HG03571 (cell line): ENCODE measurements at regions not wholly inside any gene's neighbourhood (a gene's known extent, or its start where the extent isn't known, plus 50 kb on each side); places are given as distances from the start of the nearest gene placed in this dataset.

ENCODE experiments used
- ATAC-seq: cut with Tn5 transposase; IDR thresholded peaks from one replicate; pipeline ENCODE4 v1.9.1; 2021; ENCODE audit not compliant: unreplicated experiment

DNA sequence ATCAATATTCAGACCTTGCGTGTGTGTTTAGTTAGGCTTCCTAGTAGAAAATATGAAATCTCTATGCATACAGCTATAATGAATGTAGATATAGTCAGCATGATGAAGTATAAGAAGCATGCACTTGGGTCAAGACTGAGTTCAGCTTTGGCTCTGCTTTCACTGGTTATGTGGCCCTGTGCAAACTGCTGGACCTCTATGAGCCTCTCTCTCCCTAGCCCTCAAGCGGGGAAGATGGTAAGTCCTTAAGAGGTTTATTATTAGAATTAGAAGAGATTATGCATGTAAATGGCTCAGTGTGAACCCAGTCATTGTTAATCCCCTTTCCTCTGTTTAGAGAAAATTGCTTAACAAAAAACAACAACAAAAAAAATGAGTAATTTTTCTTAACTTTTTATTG lies 178.8 kb upstream of the NXPH2 start:
- no peak for ATAC-seq

DNA sequence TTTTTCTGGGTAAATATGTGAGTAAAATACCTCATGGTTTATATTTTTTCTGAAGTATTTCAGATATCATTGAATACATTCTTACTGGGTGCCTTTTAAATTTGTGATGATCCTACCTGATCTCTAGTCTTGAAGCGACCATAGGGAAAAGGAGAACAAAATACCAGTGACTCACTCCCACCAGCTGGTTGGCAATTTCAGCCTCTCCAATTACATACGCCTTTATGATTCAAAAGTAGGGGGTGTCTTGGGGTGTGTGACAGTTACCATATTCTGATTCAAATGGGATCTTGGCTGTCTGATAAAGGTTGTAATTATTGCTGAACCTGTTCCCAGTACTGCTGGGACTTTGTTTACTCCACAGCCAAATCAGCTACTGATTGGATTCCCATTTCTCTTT lies 175.9 kb upstream of the NXPH2 start:
- no peak for ATAC-seq

DNA sequence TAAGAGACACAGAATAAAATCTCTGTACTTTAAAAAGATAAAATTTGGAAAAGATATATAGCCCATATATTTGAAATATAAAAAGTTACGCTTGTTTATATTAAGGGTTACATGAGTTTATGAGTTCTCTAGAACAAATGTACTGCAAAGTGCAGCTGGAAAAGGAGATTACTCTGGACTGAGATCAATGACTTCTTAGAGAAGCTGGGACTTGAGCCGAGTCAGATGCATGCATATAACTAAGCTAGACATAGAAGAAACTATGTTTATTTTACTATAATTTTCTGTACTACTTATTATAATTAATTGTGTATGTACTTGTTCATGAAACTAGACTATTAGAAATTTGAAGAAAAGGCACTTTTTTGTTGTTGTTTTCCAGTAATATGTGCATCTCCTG lies 170.3 kb upstream of the NXPH2 start:
- no peak for ATAC-seq

DNA sequence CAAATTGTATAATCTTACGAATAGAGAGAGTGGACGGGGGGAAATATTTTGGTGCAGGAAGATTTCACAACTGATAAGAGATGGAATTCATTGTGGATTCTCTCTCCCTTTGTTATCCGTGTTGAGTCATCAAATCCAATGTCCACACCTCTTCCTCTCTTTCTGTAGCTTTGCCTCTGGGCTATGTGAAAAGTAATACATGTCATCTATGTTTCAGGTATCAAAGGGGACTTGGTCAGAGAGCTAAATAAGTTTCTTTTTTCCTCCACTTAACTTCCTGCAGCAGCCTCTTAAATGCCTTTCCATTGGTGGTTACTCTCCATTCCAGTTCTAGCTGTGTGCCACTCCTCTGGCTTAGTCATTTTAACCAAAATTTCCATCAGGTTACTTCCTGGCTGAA lies 169.3 kb upstream of the NXPH2 start:
- ATAC-seq: no peak

DNA sequence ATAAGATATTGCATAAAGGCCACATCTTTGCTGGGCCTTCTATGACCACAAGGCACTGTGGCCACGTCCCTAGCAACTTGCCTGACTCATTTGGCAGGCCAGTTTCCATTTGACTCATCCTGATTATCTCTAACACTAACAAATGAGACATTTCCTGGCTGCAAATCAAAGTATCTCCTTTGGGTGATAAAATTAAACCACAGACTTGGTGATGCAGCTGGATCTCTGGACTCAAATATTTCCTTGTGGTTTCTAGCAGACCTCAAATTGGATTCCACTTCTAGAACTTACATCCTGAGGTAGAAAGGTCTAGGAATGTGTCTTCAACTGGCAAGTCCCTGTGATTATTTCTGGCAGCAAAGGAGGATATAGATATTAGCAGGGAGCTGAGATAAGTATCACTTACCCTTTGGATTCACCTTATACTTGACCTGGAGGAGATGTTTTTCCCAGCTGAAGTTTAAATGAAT lies 167.9 kb upstream of the NXPH2 start:
- ATAC-seq: no peak

DNA sequence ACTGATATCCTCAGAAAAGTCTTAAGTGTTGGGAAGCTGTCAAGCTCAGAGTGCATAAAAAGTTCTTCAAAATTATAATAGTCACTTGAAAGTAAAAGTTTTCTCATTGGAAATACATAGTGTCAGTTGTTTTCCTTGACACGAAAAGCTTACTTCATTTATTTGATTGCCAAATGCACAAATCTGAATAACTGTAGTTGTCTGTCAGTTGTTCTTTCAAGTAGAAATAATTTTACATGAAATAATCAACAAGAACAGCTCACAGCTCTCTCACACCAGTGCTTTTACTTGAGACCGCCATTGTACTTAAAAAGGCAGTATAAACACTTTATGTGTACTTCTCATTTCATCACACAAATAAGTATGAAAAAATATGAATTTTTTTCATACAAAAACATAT lies 163.3 kb upstream of the NXPH2 start:
- no peak for ATAC-seq

DNA sequence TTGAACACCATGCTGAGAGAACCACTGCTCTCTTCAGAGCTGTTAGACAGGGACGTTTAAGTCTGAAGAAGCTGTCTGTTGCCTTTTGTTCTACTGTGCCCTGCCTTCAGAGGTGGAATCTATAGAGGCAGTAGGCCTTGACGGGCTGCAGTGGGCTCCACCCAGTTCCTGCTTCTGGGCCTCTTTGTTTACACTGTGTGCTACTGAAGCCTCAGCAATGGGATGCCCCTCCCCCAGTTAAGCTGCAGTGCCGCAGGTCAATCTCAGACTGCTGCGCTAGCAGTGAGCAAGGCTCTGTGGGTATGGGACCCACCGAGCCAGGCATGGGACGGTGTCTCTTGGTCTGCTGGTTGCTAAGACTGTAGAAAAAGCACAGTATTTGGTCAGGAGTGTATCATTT lies 162.3 kb upstream of the NXPH2 start:
- no peak for ATAC-seq

DNA sequence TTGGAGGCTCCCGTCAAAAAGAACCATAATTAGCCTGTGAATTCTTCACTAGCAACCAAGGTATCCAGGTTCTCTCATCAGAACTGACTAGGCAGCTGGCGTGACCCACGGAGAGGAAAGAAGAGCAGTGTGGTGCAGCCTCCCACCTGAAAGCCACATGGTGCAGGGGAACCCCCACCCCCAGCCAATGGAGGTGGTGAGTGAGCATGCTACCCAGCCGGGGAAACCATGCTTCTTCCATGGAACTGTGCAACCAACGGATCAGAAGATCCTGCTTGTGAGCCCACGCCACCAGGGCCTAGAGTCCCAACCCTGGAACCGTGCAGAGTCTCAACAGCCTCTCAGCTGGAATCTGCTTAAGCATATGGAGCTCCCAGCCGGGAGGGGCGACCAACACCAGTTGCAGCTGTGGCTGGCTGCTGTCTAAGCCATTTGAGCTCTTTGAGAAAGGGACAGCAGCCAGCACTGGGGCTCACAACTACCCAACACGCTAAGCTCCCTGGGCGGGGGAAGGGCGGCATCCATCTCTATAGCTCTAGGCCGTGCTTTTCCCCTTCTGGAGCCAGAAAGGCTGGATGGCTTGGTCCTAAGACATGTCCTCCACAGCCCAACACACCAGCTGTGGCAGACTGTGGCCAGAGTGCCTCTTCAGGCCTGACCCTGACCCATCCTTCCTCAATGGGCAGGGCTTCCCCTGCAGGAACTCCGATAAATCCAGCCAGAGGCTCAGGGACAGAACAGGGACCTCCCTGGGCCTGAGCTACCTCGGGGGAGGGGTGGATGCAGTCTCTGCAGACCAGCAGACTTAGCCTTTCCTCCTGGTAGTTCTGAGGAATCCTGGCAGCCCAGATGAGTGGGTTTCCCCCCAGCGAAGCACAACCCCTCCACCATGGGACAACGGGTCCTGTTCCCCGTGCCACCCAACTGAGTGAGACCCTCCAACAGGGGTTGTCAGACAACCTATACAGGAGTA lies 151.4 kb upstream of the NXPH2 start:
- ATAC-seq: no peak

DNA sequence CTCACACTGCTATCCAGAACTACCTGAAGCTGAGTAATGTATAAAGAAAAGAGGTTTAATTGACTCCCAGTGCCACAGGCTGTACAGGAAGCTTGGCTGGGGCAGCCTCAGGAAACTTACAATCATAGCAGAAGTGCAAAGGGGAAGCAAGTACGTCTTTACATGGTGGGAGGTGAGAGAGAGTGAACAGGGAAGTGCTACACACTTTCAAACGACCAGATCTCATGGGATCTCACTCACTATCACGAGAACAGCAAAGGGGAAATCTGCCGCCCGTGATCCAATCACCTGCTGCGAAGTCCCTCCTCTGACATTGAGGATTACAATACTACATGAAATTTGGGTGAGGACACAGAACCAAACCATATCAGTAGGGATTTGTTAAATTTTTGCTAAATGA lies 150.4 kb upstream of the NXPH2 start:
- ATAC-seq: no peak

DNA sequence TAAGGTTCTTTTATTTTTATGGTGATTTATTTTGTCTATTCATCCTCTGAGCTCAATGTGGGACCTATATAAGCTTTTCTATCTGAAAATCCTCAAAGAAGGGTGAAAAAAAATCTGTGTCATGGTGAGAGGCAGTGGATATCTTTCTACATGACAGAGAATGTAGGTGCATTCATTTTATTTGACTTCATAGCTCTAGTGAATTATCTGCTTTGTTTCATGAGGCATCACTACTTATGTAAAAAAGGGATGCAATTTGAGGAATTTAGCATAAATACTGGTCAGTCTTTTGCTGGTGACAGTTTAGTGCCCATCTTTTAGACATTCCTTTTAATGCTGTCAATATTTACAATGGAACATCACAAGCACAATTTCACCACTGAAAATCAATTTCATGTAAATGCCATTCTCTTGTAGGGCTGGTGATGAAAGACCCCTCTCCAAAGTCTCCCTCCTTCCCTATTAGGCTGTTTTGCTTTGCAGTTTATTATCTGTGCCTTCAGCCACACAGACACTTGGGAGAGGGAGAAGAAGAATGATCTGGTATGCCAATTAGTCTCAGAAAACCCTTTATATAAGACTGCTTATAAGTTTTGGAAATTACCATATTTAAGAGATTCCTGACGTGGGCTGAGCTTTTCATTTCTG lies 148.3 kb upstream of the NXPH2 start:
- no peak for ATAC-seq

DNA sequence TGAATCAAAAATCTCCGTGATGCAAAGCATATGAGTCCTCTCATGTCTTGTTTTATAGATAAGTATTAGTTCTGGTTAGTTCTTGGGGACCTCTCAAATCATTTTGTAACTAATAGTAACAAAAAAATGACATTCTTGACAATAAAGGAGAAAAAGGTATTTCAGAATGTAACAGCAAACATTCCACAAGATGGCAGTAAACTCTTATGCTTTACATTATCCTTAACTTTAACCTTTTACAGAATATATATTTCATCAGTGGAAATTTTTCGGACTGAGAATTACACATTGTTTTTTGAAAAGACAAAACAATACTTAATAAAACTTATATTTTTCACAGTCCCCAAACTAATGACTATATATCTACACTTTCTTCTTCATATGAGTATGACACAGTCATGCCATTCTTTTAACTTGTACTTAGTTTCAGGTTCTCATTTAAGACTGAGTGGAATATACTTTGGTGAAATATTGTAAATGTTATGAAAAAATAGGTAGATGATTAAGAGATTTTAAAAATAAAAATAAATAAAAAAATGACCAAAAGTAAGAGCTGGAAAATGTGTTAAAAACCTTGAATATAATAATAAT lies 142.9 kb upstream of the NXPH2 start:
- ATAC-seq: no peak

DNA sequence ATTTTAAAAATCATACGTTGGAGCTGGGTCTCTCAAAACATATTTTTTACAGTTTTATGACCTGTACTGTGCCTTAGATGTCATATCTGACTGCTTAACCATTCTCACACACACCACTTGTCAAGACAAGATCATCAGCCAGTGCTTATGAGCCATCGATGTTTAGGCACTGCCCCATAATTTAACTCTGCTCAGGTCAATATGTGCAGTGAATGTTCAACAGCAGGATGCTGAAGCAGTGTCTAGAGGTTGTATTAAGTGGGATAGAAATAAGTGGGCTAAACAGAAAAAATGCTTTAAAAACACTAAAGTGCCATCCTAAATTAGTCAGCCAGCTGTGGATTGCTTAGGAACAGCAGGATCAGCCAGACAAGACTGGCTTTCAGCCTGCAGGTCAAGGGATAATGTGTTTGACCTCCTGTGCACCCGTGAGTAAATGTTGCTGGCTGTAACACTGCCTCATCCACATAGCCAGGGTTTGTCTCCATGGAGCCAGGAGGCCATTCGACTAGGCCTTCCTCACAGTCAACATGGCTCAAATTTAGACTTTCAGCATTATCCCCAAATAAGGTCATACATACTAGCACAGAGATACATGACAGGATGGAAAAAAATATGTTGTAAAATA lies 139.0 kb upstream of the NXPH2 start:
- no peak for ATAC-seq

DNA sequence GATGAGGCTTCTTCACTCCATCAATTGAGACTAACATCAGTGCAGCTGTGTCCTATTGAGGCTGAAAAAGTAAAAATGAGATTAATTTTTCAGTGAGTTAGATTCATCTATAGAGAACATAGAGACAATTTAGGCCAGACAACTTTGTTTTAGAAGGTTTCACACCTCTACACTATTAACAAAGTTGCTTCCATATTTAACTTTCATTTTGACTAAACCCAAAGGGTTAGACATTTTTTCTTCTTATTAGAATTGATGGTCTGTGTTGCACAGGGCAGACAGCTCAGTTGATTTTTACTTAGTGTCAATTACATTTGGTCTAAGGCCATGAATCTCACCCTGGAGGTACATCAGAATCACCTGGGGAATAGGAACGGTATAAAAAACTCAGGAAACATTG lies 130.2 kb upstream of the NXPH2 start:
- no peak for ATAC-seq

DNA sequence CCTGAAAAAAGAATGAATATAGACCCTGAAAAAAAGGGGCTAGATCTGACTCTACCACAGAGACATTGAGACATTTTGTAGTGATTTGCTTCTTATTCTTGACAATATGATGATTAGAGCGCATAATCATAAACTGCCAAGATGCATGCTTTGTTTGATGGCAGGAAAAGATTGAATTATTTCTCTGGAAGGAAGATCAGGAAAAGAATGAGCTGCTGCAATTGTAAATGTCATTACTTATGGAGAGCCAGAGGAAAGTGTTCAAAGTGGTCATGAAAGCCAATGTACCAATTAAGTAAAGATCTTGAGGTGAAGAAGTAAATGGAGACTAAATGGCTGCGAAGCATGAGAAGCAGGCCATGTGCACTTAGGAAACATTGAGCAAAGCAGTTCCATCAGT lies 126.4 kb upstream of the NXPH2 start:
- no peak for ATAC-seq

DNA sequence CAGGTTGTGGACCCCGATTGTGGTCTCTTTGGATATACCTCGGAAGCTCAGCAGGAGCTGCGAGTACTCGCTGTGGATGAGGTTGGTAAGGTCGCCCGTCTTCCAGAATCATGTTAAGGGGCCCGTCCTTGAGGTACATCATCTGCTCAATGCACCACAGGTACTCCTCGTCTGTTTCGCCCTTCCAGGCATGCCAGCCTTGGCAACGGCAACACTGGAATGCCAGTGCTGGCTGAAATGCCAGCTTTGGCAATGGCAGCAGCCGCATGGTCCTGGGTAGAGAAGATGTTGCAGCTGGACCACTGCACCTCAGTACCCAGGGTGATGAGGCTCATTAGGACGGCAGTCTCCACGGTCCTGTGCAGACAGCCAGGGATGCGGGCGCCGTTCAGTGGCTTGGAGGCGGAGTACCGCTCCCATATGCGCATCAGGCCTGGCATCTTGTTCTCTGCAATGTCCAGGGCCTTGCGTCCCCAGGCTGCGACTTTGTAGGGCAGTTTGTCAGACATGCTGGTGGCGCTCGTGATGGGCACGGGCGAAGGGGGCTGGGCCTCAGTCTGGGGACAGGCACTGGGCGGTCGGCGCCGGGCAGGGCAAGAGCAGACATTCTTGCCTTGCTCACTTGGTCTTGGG lies 122.2 kb upstream of the NXPH2 start:
- no peak for ATAC-seq

DNA sequence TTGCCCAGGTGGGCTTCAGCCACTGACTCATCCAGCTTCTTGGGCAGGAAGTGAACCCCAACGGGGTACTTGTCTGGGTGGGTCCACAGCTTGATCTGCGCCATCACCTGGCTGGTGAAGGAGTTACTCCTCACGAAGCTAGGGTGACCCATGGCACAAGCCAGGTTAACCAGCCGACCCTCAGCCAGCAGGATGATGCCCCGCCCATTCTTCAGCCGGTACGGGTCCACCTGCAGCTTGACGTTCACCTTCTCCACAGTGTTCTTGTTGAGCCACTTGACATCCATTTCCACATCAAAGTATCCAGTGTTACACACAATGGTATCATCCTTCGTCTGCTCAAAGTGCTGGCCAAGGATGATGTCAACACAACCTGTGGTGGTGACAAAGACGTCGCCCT lies 121.3 kb upstream of the NXPH2 start:
- ATAC-seq: no peak

DNA sequence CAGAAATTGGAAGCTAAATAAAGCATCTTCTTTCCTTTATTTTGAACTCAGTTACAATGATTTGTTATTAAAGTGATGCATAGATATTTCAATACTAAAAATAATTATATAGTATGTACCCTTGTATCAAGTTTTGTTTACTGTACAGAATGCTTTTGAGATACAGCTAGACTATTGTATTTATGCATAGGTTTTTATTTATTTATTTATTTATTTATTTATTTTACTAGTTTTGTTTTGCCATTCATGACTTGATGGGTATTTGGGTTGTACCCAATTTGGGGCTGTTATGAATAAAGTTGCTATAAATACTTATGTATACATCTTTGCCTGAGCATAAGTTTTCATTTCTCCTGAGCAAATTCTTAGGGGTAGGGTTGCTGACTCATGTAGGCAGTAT lies 118.7 kb upstream of the NXPH2 start:
- ATAC-seq: no peak

DNA sequence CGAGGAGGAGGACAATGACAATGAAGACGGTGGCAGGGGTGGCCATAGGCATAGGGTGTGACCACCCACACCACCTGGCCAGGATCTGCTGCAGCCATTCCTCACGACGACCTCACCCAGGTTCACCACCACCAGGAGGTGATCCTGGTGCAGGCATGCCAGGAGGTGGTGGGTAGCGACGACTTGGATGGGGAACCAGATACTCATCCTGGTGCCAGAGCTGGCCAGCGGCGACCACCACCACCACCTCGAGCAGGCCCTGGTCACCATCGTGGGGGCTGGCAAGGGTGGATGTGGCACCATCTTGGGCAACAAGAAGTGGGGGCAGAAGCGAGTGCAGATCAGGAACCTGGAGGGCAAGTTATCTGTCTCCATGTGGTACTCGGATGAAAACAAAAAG lies 117.1 kb upstream of the NXPH2 start:
- ATAC-seq: no peak

DNA sequence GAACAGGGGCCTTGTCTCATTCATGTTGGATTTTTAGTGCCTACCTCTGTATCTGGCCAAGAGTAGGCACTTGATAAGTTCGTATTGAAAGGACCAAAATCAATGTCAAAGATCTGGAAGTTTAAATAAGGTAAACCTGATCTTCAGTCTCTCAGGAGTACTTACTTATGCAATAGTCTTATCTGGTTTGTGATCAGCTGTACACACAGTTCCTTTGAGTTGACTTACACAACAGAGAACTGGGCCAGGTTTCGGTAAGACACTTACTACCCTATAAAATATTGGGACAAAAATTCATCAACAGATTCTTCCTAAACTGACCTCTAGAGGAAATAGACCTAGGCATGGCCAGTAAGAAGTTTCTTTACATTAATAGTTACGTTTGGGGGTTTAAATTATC lies 113.6 kb upstream of the NXPH2 start:
- no peak for ATAC-seq

DNA sequence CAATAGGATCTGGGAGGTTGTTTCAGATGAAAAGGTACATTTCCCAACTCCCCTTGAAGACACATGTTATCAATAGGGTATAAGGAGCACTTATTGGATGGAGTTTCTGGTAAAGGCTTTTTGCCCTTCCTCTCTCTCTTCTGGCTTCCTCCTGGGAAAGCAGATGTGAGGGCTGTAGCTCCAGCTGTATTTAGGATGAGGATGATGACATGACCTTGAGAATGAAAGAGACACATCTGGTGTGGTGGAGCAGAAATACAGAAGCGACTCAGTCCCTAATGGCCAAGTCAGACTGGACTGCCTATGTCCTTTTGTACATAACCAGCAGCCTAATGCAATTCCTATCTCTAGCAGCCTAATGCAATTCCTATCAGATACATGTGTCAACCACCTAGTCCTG lies 100.9 kb upstream of the NXPH2 start:
- ATAC-seq: no peak

DNA sequence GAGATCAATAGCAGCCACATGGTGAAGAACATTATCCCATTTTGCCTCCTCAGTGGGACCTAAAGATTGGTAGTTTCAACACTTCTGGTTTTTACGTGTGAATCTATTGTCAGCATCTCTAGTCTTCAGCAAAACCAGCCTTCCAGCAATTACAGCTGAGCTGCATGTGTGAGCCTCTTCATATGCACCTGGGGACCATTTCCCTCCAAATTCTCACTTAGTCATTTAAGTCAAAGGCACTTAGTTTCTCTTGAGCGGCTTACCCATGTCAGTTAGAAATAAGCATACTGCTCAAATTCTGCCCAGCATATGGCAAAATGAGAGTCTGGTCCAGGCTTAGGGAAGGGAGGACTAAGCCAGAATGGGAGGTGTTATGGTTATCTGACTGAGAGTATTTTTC lies 99.7 kb upstream of the NXPH2 start:
- no peak for ATAC-seq
